ENCODE measurements at regions not wholly inside any gene's neighbourhood (a gene's known extent, or its start where the extent isn't known, plus 50 kb on each side); places are given as distances from the start of the nearest gene placed in this dataset.

GRCh38 chr12:85711735-85712390 lies 124.3 kb downstream of the RASSF9 start:
- no peak for TF ChIP-seq CTCF (IDR thresholded peaks at IDR 0.05)
- Mint-ChIP-seq H3K36me3 (ENCODE audit: low read depth) (no peaks in the 10 kb centered on the region), H3K4me1 (ENCODE audit: low read depth) (no peaks in the 10 kb centered on the region), H3K9me3 (ENCODE audit: low read depth) (no peaks in the 10 kb centered on the region), H3K4me3 (ENCODE audit: unreplicated experiment) (no peak overlapping the region), H3K27me3 (ENCODE audit: low read depth) (peaks cover 4% of the 10 kb centered on the region), H3K27ac (ENCODE audit: unreplicated experiment) (no peak overlapping the region)
- no peak for DNase-seq (ENCODE audit: low spot score)

DNA sequence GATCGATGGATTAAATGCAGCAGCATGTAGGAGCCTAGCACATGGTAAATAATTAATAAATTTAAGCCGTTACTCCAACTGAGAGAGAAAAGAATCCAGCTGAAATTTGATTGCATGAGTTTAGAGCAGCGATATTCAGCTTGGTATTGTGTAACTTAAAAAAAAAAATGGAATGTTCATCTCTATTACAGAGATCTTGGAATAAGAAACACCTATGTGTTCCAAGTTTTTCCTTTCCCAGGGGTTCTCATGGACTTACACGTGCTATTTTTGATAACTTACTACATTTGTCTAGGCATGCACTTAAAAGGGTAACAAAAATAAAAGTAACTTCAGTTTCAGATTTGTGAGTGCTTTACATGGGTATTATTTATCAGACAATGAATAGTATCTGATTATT lies 122.8 kb downstream of the RASSF9 start:
- H3K27ac Mint-ChIP-seq (ENCODE audit: unreplicated experiment) = no peak overlapping the region
- no peak for TF ChIP-seq CTCF (IDR thresholded peaks at IDR 0.05)
- no peaks in the 10 kb centered on the region for H3K4me1 Mint-ChIP-seq (ENCODE audit: low read depth)
- no peak for DNase-seq (ENCODE audit: low spot score)
- H3K9me3 Mint-ChIP-seq (ENCODE audit: low read depth) = peaks cover 5% of the 10 kb centered on the region
- peaks cover 4% of the 10 kb centered on the region for H3K27me3 Mint-ChIP-seq (ENCODE audit: low read depth)
- no peaks in the 10 kb centered on the region for H3K36me3 Mint-ChIP-seq (ENCODE audit: low read depth)
- no peak overlapping the region for H3K4me3 Mint-ChIP-seq (ENCODE audit: unreplicated experiment)

- DNase-seq (ENCODE audit: low spot score) = no peak
- H3K27me3 Mint-ChIP-seq (ENCODE audit: low read depth) = peaks cover 4% of the 10 kb centered on the region
- TF ChIP-seq CTCF (IDR thresholded peaks at IDR 0.05) = no peak
- no peak overlapping the region for H3K27ac Mint-ChIP-seq (ENCODE audit: unreplicated experiment)
- no peak overlapping the region for H3K4me3 Mint-ChIP-seq (ENCODE audit: unreplicated experiment)
- H3K36me3 Mint-ChIP-seq (ENCODE audit: low read depth) = no peaks in the 10 kb centered on the region
- peaks cover 7% of the 10 kb centered on the region for H3K9me3 Mint-ChIP-seq (ENCODE audit: low read depth)
- no peaks in the 10 kb centered on the region for H3K4me1 Mint-ChIP-seq (ENCODE audit: low read depth)
Measured at GRCh38 chr12:85714425-85714824, 121.8 kb downstream of the RASSF9 start.

GRCh38 chr12:85720308-85721033 lies 115.7 kb downstream of the RASSF9 start:
- no peak overlapping the region for H3K4me3 Mint-ChIP-seq (ENCODE audit: unreplicated experiment)
- no peaks in the 10 kb centered on the region for H3K36me3 Mint-ChIP-seq (ENCODE audit: low read depth)
- H3K27ac Mint-ChIP-seq (ENCODE audit: unreplicated experiment) = no peak overlapping the region
- no peak for DNase-seq (ENCODE audit: low spot score)
- peaks cover 7% of the 10 kb centered on the region for H3K9me3 Mint-ChIP-seq (ENCODE audit: low read depth)
- no peaks in the 10 kb centered on the region for H3K4me1 Mint-ChIP-seq (ENCODE audit: low read depth)
- TF ChIP-seq CTCF (IDR thresholded peaks at IDR 0.05) = no peak
- peaks cover 2% of the 10 kb centered on the region for H3K27me3 Mint-ChIP-seq (ENCODE audit: low read depth)

- H3K4me1 Mint-ChIP-seq (ENCODE audit: low read depth) = no peaks in the 10 kb centered on the region
- no peaks in the 10 kb centered on the region for H3K36me3 Mint-ChIP-seq (ENCODE audit: low read depth)
- no peak for TF ChIP-seq CTCF (IDR thresholded peaks at IDR 0.05)
- H3K27ac Mint-ChIP-seq (ENCODE audit: unreplicated experiment) = no peak overlapping the region
- DNase-seq (ENCODE audit: low spot score) = no peak
- no peaks in the 10 kb centered on the region for H3K27me3 Mint-ChIP-seq (ENCODE audit: low read depth)
- no peaks in the 10 kb centered on the region for H3K9me3 Mint-ChIP-seq (ENCODE audit: low read depth)
- no peak overlapping the region for H3K4me3 Mint-ChIP-seq (ENCODE audit: unreplicated experiment)
Measured at GRCh38 chr12:85725991-85726390, 110.2 kb downstream of the RASSF9 start.

All from chondrocyte (in vitro differentiated cells).